K562 (cell line): ENCODE measurements at regions not wholly inside any gene's neighbourhood (a gene's known extent, or its start where the extent isn't known, plus 50 kb on each side); places are given as distances from the start of the nearest gene placed in this dataset.

Experiments
- ATAC-seq: fragments of 200-7000 bp; cut with Tn5 transposase; 3 replicates; pipeline ENCODE4 v1.9.1; 2020; ENCODE audit warnings: moderate library complexity
- BruUV-seq: library from RNA; stranded (reverse); fragments of 400-500 nt; replicated peaks from 2 replicates; lab custom pipeline; 2021; lab: Mats Ljungman, UMichigan
- CTCF ChIA-PET: fragments of 300-600 bp; formaldehyde crosslinking; extraction: SDS; loops from one replicate; lab custom pipeline; 2021; ENCODE audit warnings: low intra/inter-chr PET ratio; lab: Yijun Ruan, JAX
- POLR2A ChIA-PET: fragments of 300-600, 350-650 bp; sonication (Branson Sonifier 250); formaldehyde crosslinking; extraction: SDS; loops from one replicate; lab custom pipeline; 2021; ENCODE audit warnings: antibody characterized with exemption, inconsistent platforms; lab: Yijun Ruan, JAX
- DNase-seq, 4 experiments: peaks; one replicate each; pipeline versions ENCODE4 v3.0.0 to v3.0.0-alpha.2; 2011 to 2018; ENCODE audit warnings: low spot score in 3 of 4, mixed read lengths in 3 of 4; ENCODE audit errors: extremely low read depth in 1 of 4
- FAIRE-seq: peaks from 2 replicates; lab custom pipeline; 2011; peaks lifted over from hg19 to GRCh38; lab: Jason Lieb, UNC
- H2AFZ ChIP-seq: 2 replicates; pipeline ENCODE4 v1.6.0; 2011; ENCODE audit warnings: low read depth, low read length, control low read depth, inconsistent platforms
- H3K27ac ChIP-seq: fragments of 200-600 bp; 3 replicates; pipeline ENCODE4 v1.8.0; 2011; ENCODE audit warnings: low read depth, mild to moderate bottlenecking, control low read depth, inconsistent platforms, low read length, moderate library complexity, mixed read lengths; ENCODE audit errors: extremely low read depth
- H3K27me3 ChIP-seq, 2 experiments: fragments of 300-600 bp in 1 of 2; 2 replicates in 1 of 2; 3 replicates in 1 of 2; pipeline versions ENCODE4 v1.6.0 to v1.8.0; 2011; ENCODE audit warnings: inconsistent platforms in 2 of 2, low read length in 2 of 2, mild to moderate bottlenecking in 1 of 2, mixed read lengths in 1 of 2, moderate library complexity in 1 of 2; ENCODE audit not compliant: control insufficient read depth in 2 of 2, insufficient read depth in 2 of 2
- H3K36me3 ChIP-seq: fragments of 300-600 bp; 3 replicates; pipeline ENCODE4 v1.8.0; 2011; ENCODE audit warnings: mild to moderate bottlenecking, low read length, inconsistent platforms; ENCODE audit not compliant: control insufficient read depth, insufficient read depth
- H3K4me1 ChIP-seq, 2 experiments: fragments of 200-600 bp in 1 of 2; replicated peaks in 1 of 2; 2 replicates in 1 of 2; 3 replicates in 1 of 2; pipeline versions ENCODE4 v1.5.1 to v1.8.0; 2011; ENCODE audit warnings: inconsistent platforms in 2 of 2, low read length in 2 of 2, mild to moderate bottlenecking in 1 of 2, mixed read lengths in 1 of 2, moderate library complexity in 1 of 2; ENCODE audit not compliant: control insufficient read depth in 2 of 2, insufficient read depth in 2 of 2
- H3K4me2 ChIP-seq: 2 replicates; pipeline ENCODE4 v1.6.1; 2011; ENCODE audit warnings: low read length, control low read depth, inconsistent platforms, mixed read lengths; ENCODE audit not compliant: insufficient read depth
- H3K4me3 ChIP-seq: fragments of 200-600 bp; sonication (generic), shearing (Covaris generic); 2 replicates; pipeline ENCODE4 v1.5.1; 2016; ENCODE audit warnings: control low read depth, inconsistent platforms
- H3K79me2 ChIP-seq: fragments of 200-600 bp; 3 replicates; pipeline ENCODE4 v1.8.0; 2011; ENCODE audit warnings: low read length, inconsistent platforms; ENCODE audit not compliant: control insufficient read depth, insufficient read depth
- H3K9ac ChIP-seq, 2 experiments: 2 replicates each; pipeline versions ENCODE4 v1.6.0 to v1.6.1; 2011; ENCODE audit warnings: low read depth in 2 of 2, low read length in 2 of 2, control low read depth in 1 of 2, inconsistent platforms in 1 of 2, mild to moderate bottlenecking in 1 of 2, mixed read lengths in 1 of 2; ENCODE audit not compliant: insufficient read depth in 1 of 2
- H3K9me1 ChIP-seq: one replicate; pipeline ENCODE4 v1.6.0; 2011; ENCODE audit warnings: inconsistent platforms, mild to moderate bottlenecking, low read length, moderate library complexity; ENCODE audit not compliant: control insufficient read depth, insufficient read depth
- H3K9me3 ChIP-seq: replicated peaks from 2 replicates; pipeline ENCODE4 v1.5.1; 2011; ENCODE audit warnings: low read depth, low read length, inconsistent platforms; ENCODE audit not compliant: control insufficient read depth, insufficient read depth
- H4K20me1 ChIP-seq: replicated peaks from 2 replicates; pipeline ENCODE4 v1.6.1; 2011; ENCODE audit warnings: low read length, inconsistent platforms, mixed read lengths; ENCODE audit not compliant: control insufficient read depth, insufficient read depth
- HNRNPH1 ChIP-seq: fragments of 200-400 bp; formaldehyde crosslinking; optimal IDR thresholded peaks from 2 replicates; pipeline ENCODE3; 2017; ENCODE audit warnings: low read depth, mild to moderate bottlenecking, low read length, moderate library complexity
- HNRNPK ChIP-seq: fragments of 200-400 bp; formaldehyde crosslinking; IDR thresholded peaks from one replicate; pipeline ENCODE4 v1.6.1; 2018; ENCODE audit warnings: mild to moderate bottlenecking, low read depth, low read length; ENCODE audit not compliant: poor library complexity, severe bottlenecking
- ZNF165 ChIP-seq: fragments of 250-450 bp; sonication (Bioruptor Pico); IDR thresholded peaks from 2 replicates; pipeline ENCODE4 v1.4.0; 2020; ENCODE audit warnings: borderline replicate concordance
- WGBS: fragments of 100-300 bp; shearing (Covaris generic); methylation state at CpG from one replicate; pipeline ENCODE4 v1.1.6; 2016; ENCODE audit warnings: low coverage, mixed read lengths; ENCODE audit not compliant: insufficient coverage; ENCODE audit errors: missing lambda C conversion rate; 5-methylcytosine and 5-hydroxymethylcytosine counted together
- in situ Hi-C: fragments of 300-500 bp; cut with MboI; formaldehyde crosslinking; loops from 4 replicates; pipeline ENCODE4 v1.15.0; 2018; ENCODE audit warnings: inconsistent platforms, mixed read lengths
- intact Hi-C: fragments of 100-400 bp; cut with micrococcal nuclease; formaldehyde crosslinking; loops from 2 replicates; pipeline ENCODE4 v1.14.2; 2022
- TF ChIP-seq, protein P1 (sequence below), 2 experiments: fragments of 450-650 bp in 1 of 2; sonication (generic) in 1 of 2; formaldehyde crosslinking; conservative IDR thresholded peaks; 2 replicates each; pipeline versions ENCODE4 v1.4.0 to v1.8.1; 2020 to 2022; ENCODE audit warnings: mild to moderate bottlenecking in 1 of 2, missing genetic modification reagents in 1 of 2

DNA sequence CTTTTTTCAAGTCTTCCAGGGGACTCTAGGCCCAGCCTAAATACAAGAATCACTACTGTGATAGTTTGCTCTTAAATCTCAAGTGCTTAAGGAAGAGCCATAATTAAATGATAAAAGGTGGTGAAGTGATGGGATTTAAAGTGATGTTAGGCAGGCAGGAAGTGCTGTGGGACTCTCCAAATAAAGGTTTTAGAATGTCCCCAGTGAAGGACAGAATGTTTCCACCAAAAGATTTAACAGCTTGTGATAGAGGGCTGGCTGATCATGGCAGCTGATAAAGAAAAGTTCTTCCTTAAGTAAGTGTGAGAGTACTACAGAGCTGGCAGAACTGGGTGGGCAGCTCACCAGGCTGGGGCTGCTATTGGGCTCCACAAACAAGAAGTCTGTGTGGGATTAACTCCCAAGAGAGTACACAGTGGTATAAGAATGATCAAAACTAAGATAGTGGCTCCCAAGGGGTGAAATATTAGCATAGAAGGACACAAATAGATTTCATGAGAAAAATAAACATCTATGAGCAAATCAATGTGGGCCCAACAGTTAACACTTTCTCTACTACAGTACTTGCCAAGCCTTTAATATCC is 637.2 kb upstream of the CPEB2 start:
- H3K9me1 ChIP-seq: no peaks in the 10 kb centered on the region
- intact Hi-C loops (no loop called here), in situ Hi-C loops (no loop called here)
- H3K79me2 ChIP-seq: no peaks in the 10 kb centered on the region
- no peak overlapping the region for H3K4me3 ChIP-seq
- ChIA-PET CTCF (no interaction called here), POLR2A (no interaction called here)
- H3K4me2 ChIP-seq: no peak overlapping the region
- no peaks in the 10 kb centered on the region for H3K4me1 ChIP-seq
- no peak overlapping the region for H2AFZ ChIP-seq
- H3K27me3 ChIP-seq: no peaks in the 10 kb centered on the region
- no peak for FAIRE-seq
- no peaks in the 10 kb centered on the region for H3K36me3 ChIP-seq
- no peak overlapping the region for H3K9ac ChIP-seq
- no peak overlapping the region for H3K27ac ChIP-seq
- DNase-seq: no peak
- no TSS peak for BruUV-seq
- no peak for ATAC-seq
- H4K20me1 ChIP-seq: no peaks in the 10 kb centered on the region
- no peak for TF ChIP-seq ZNF165
- 0 out of 2 replicates have a peak, but pooled peaks cover 1% of the 10 kb centered on the region for H3K9me3 ChIP-seq

- no TSS peak for BruUV-seq
Observed at GRCh38 chr4:14368391-14368790, 633.9 kb upstream of the CPEB2 start.

More at GRCh38 chr4:14368391-14368790, 633.9 kb upstream of the CPEB2 start:
- Histone ChIP-seq H3K9ac (no peak overlapping the region), H3K36me3 (no peaks in the 10 kb centered on the region), H3K9me3 (0 out of 2 replicates have a peak, but pooled peaks cover 1% of the 10 kb centered on the region)
- in situ Hi-C loops: no loop called here
- TF ChIP-seq, protein P1, sequence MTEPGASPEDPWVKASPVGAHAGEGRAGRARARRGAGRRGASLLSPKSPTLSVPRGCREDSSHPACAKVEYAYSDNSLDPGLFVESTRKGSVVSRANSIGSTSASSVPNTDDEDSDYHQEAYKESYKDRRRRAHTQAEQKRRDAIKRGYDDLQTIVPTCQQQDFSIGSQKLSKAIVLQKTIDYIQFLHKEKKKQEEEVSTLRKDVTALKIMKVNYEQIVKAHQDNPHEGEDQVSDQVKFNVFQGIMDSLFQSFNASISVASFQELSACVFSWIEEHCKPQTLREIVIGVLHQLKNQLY (CRISPR knock-in tag; conservative IDR thresholded peaks at IDR 0.05): no peak
- TF ChIP-seq HNRNPK (no peak), HNRNPH1 (no peak)
- TF ChIP-seq, all 486 proteins: peak for 0
- ChIA-PET POLR2A (no interaction called here), CTCF (no interaction called here)
- ATAC-seq (no peak), DNase-seq (no peak), FAIRE-seq (no peak)
- H3K27me3 ChIP-seq: no peaks in the 10 kb centered on the region
- WGBS: 1% methylated on average over 4 of the region's 4 CpGs
- H3K9me1 ChIP-seq: no peaks in the 10 kb centered on the region
- no peak overlapping the region for H3K4me3 ChIP-seq
- H3K4me1 ChIP-seq: no peaks in the 10 kb centered on the region
- no peaks in the 10 kb centered on the region for H3K79me2 ChIP-seq
- H3K4me2 ChIP-seq: no peak overlapping the region
- intact Hi-C loops: no loop called here
- H3K27ac ChIP-seq: no peak overlapping the region
- H4K20me1 ChIP-seq: no peaks in the 10 kb centered on the region
- no peak overlapping the region for H2AFZ ChIP-seq
